ENCODE measurements at regions not wholly inside any gene's neighbourhood (a gene's known extent, or its start where the extent isn't known, plus 50 kb on each side); places are given as distances from the start of the nearest gene placed in this dataset.
"Not testable (repeated sequence)": the region's sequence is repeated elsewhere in the genome, so short reads cannot be mapped to it uniquely, and the experiment has no call there.

GRCh38 chrX:118259213-118259612 is 86.7 kb upstream of the WDR44 start:
- no peak for TF ChIP-seq CTCF (IDR thresholded peaks at IDR 0.05)
- no peak for TF ChIP-seq POLR2A (IDR thresholded peaks at IDR 0.05)
- no peak for ATAC-seq
- WGBS (ENCODE audit: insufficient coverage, low coverage, low lambda C conversion rate, missing lambda C conversion rate), result 83% methylated on average over 1 of the region's 1 CpG
- Histone ChIP-seq H3K27ac (no peak overlapping the region), H3K4me3 (no peak overlapping the region), H3K4me1 (no peaks in the 10 kb centered on the region), H3K36me3 (no peaks in the 10 kb centered on the region), H3K27me3 (no peaks in the 10 kb centered on the region), H3K9me3 (no peaks in the 10 kb centered on the region)
- intact Hi-C loops (cut with DNase I), result no loop called here
- DNase-seq, result no peak

GRCh38 chrX:118261151-118261550 is 84.8 kb upstream of the WDR44 start:
- Histone ChIP-seq H3K4me3 (no peak overlapping the region), H3K27me3 (no peaks in the 10 kb centered on the region), H3K27ac (no peak overlapping the region), H3K36me3 (no peaks in the 10 kb centered on the region), H3K4me1 (no peaks in the 10 kb centered on the region), H3K9me3 (no peaks in the 10 kb centered on the region)
- intact Hi-C loops (cut with DNase I), result no loop called here
- no peak for DNase-seq
- 21% methylated on average over 4 of the region's 4 CpGs for WGBS (ENCODE audit: insufficient coverage, low coverage, low lambda C conversion rate, missing lambda C conversion rate)
- no peak for ATAC-seq
- TF ChIP-seq POLR2A (IDR thresholded peaks at IDR 0.05), result no peak
- TF ChIP-seq CTCF (IDR thresholded peaks at IDR 0.05), result no peak

GRCh38 chrX:118271775-118272174 is 74.1 kb upstream of the WDR44 start:
- no peak for ATAC-seq
- TF ChIP-seq CTCF (IDR thresholded peaks at IDR 0.05), result no peak
- no peak for TF ChIP-seq POLR2A (IDR thresholded peaks at IDR 0.05)
- Histone ChIP-seq H3K27ac (no peak overlapping the region), H3K4me3 (no peak overlapping the region), H3K9me3 (no peaks in the 10 kb centered on the region), H3K27me3 (no peaks in the 10 kb centered on the region), H3K4me1 (no peaks in the 10 kb centered on the region), H3K36me3 (no peaks in the 10 kb centered on the region)
- 39% methylated on average over 3 of the region's 3 CpGs for WGBS (ENCODE audit: insufficient coverage, low coverage, low lambda C conversion rate, missing lambda C conversion rate)
- no peak for DNase-seq
- intact Hi-C loops (cut with DNase I), result no loop called here

GRCh38 chrX:118272242-118272641 is 73.7 kb upstream of the WDR44 start:
- H3K9me3 ChIP-seq, result no peaks in the 10 kb centered on the region
- intact Hi-C loops (cut with DNase I), result no loop called here
- TF ChIP-seq POLR2A (IDR thresholded peaks at IDR 0.05), result no peak
- TF ChIP-seq CTCF (IDR thresholded peaks at IDR 0.05), result no peak
- ATAC-seq, result no peak
- H3K4me1 ChIP-seq, result no peaks in the 10 kb centered on the region
- H3K4me3 ChIP-seq, result no peak overlapping the region
- no peaks in the 10 kb centered on the region for H3K36me3 ChIP-seq
- H3K27me3 ChIP-seq, result peaks cover 0 to 4% of the 10 kb centered on the region in 2 donors
- no peak for DNase-seq
- no peak overlapping the region for H3K27ac ChIP-seq

- DNase-seq (no peak), ATAC-seq (no peak)
- Histone ChIP-seq H3K4me1 (no peaks in the 10 kb centered on the region), H3K4me3 (no peak overlapping the region), H3K36me3 (no peaks in the 10 kb centered on the region), H3K27ac (no peak overlapping the region), H3K27me3 (no peaks in the 10 kb centered on the region), H3K9me3 (no peaks in the 10 kb centered on the region)
- intact Hi-C loops (cut with DNase I), result no loop called here
- 22% methylated on average over 4 of the region's 4 CpGs for WGBS (ENCODE audit: insufficient coverage, low coverage, low lambda C conversion rate, missing lambda C conversion rate)
- no peak for TF ChIP-seq CTCF (IDR thresholded peaks at IDR 0.05)
Measured at GRCh38 chrX:118286066-118286762, 59.7 kb upstream of the WDR44 start.

GRCh38 chrX:118295818-118296217 is 50.1 kb upstream of the WDR44 start:
- 10% methylated on average over 1 of the region's 1 CpG for WGBS (ENCODE audit: insufficient coverage, low coverage, low lambda C conversion rate, missing lambda C conversion rate)
- intact Hi-C loops (cut with DNase I); H3K9me3 ChIP-seq; H3K27ac ChIP-seq; H3K27me3 ChIP-seq; ATAC-seq; DNase-seq; H3K4me1 ChIP-seq; H3K4me3 ChIP-seq; H3K36me3 ChIP-seq: not testable (repeated sequence)

Measured in right lobe of liver (tissue), 6 donors.